ENCODE measurements at regions not wholly inside any gene's neighbourhood (a gene's known extent, or its start where the extent isn't known, plus 50 kb on each side); places are given as distances from the start of the nearest gene placed in this dataset.

- no peak for TF ChIP-seq CTCF (IDR thresholded peaks at IDR 0.05; ENCODE audit: poor library complexity)
- TF ChIP-seq EZH2 (IDR thresholded peaks at IDR 0.05; ENCODE audit: borderline replicate concordance): no peak
Measured at GRCh38 chr1:58905126-58905490, 121.3 kb upstream of the JUN start.

Measured in hepatocyte (in vitro differentiated cells).